GM19397 (cell line): ENCODE measurements at regions not wholly inside any gene's neighbourhood (a gene's known extent, or its start where the extent isn't known, plus 50 kb on each side); places are given as distances from the start of the nearest gene placed in this dataset.

Experiments
- ATAC-seq: cut with Tn5 transposase; IDR thresholded peaks from one replicate; pipeline ENCODE4 v1.9.1; 2021; ENCODE audit warnings: mild to moderate bottlenecking, moderate library complexity; ENCODE audit not compliant: unreplicated experiment

GRCh38 chr13:47008318-47008717 is 111.5 kb upstream of the HTR2A start:
- ATAC-seq: no peak

- ATAC-seq: no peak
Measured at GRCh38 chr13:47005756-47006414, 109.0 kb upstream of the HTR2A start.

- no peak for ATAC-seq
Measured at GRCh38 chr13:47004540-47004939, 107.7 kb upstream of the HTR2A start.

- ATAC-seq: no peak
Measured at GRCh38 chr13:47004027-47004426, 107.2 kb upstream of the HTR2A start.

DNA sequence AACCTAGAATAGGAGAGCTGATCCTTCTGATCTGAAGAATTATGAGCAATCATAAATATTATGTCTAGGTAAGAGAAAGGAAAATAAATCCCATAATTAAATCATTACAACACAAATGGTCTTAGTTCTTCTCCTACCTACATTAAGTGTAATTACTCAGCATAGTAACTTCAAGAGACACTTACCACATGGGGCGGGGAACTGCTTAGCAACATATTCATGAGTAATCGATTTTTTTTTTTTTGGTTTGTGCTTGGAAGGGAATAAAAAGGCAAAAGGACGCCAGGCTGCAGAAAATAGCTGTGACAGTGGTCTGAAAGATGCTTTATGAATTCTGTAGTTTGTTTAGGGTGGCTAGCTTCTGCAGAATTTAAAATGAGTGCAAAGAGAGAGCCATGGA is 103.3 kb upstream of the HTR2A start:
- ATAC-seq: no peak

DNA sequence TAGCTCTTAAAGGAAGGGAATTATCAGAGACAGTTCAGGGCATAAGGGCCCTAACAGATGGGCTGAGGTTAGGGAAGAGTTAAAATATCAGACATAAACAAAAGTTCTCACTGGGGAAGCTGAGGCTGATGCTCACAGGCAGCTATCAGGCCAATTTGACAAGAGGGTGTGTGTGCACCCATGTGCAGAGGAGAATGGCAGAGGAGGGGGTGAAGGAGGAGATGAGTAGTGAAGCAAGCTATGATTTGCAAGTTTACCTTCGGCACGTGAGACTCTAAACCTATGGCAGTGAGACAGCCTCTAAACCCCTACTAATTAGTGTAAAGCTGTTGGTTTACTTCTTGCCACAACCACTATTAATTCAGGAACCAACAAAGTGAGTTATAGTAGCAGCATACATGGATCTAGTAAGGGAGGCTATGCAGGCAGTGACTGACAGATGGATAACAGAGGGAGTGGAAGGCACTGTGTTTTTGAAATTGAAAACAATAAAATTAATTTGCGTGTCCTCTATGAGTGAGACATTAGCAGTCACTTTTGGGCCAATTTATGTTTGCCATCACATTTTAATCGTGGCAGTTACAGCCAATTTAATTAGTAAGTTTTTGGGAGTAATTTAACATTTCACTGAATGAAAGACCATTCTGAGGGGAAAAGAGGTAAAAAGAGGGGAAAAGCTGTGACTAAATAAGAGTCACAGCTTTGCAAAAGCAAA is 99.6 kb upstream of the HTR2A start:
- peak; percentile 39 for ATAC-seq

DNA sequence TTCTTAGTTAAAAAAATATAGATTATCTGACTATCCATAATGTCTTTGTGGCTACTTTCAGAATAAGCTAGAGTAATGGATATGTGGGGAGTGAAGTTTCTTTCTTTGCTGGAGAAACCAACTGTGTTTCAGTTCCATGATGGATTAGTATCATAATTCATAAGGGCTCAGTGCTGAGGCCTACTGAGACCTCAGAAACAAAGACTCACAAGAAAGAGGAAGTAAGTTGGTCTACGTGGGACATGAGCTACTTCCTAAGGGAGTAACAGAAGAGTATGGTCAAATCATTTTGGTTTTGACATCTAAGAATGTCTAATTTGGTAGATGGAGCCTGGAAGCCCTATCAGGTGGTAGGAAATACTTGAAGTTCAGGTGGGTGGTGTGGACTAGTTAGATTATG is 99.0 kb upstream of the HTR2A start:
- ATAC-seq: peak; percentile 83

DNA sequence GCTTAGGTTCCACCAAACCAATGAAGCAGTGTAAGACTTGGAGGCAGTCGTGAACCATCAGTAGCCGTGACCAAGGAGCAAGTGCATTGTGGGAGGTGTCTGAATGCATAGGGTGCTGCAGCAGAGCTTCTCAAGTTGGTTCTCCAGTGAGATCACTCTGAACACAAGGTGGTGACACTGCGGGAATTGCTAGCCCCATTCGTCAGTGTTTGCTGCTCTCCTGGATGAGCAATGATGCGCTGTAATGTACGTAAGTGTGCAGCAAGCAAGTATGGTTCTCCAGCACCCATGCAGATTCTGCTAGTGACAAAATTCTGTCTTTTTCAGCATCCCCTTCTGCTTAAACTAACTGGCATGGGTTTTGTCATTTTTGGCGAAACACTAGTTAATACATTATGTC is 97.6 kb upstream of the HTR2A start:
- ATAC-seq: no peak

DNA sequence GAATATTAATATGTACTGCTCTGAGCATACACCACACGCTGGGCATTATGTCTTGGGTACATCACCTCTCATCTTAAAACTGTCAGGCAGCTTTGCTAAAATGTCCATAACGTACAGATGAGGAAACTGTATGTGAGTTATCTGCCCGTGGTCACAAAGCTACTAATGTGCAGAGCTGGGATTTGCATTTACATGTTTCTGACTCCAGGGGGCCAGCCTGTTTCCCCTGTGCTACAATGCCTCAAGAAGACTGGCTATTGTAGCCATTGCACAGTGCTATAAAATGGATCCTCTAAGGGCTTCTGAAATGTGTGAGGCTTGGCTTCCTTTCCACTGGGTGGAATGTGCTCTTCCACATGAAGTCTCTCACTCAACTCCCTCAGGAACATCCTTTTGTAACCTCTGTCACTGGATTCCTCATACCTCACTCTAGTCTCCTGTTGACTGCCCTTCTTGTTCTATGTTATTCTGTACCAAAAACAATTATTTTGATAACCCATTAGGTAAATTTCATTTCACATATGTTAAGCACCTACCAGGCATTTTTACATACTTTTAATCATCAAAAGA is 95.6 kb upstream of the HTR2A start:
- no peak for ATAC-seq

DNA sequence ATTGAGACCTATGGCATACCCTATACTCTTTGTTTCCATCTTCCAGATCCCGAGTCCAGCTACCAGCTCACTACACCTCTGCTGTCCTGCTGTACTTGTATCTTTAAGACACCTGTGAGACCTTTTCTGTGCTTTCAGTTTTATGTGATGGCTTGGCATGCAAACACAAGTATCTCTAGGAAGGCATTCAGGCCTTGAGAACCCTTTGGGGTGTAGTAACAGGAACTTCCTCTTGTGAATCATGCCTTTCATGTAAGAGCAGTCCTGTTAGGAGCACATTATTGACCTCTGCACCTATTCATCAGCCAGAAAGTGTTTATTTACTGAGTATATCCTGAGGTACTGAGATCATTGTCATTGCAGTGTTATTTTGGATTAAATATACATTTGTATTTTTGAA is 87.0 kb upstream of the HTR2A start:
- ATAC-seq: peak; percentile 61

- peak; percentile 92 for ATAC-seq
Measured at GRCh38 chr13:46982856-46983582, 86.2 kb upstream of the HTR2A start.

DNA sequence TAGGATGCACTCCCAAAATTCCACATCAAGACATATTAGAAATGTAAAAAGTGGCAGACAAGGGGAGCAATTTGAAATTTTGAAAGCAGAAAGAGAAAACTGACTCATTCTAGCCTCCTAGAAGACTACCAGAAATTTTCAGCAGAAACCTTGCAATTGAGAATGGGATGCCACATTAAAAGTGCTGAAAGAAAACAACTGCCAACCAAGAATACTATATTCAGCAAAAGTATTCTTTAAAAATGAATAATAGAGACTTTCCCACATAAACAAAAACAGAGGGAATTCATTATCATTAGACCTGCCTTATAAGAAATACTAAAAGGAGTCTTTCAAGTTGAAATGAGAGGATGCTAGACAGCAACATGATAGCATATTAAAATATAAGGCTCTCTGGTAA is 78.3 kb upstream of the HTR2A start:
- no peak for ATAC-seq

- ATAC-seq: no peak
Measured at GRCh38 chr13:46968450-46968849, 71.6 kb upstream of the HTR2A start.

DNA sequence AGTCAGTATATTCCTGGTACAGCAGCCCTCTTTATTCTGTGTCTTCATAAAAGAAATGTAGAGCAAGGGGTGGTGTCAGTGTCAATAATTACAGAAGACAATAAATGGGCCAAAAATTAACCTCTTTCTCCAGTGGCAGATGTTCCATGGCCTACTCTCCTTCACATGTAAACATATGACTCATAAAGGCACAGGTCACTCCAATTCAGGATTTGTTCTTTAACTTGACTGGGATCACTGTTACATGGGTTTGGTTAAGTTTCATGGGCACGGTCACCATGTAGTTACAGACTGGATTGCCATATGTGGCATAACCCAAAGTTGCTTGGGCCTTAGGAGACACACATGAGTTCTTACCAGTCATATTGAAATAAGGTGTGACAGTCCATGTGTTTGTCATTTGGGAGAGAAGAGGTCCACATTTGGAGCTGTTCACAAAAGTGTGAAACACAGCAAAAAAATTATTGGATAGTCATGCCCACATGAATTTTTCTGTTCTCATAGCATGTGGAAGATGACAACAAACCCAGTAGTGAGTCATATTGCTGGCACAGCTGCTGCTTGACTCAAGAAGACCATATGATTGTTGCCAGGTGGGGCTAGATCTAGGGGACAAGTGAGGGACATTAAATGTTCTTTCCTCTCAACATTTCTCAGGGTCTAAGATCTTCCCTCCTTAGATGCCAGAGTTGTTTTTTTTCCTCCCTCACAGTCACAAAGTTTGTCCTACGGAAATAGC is 68.1 kb upstream of the HTR2A start:
- no peak for ATAC-seq

- no peak for ATAC-seq
Measured at GRCh38 chr13:46963904-46964303, 67.1 kb upstream of the HTR2A start.

DNA sequence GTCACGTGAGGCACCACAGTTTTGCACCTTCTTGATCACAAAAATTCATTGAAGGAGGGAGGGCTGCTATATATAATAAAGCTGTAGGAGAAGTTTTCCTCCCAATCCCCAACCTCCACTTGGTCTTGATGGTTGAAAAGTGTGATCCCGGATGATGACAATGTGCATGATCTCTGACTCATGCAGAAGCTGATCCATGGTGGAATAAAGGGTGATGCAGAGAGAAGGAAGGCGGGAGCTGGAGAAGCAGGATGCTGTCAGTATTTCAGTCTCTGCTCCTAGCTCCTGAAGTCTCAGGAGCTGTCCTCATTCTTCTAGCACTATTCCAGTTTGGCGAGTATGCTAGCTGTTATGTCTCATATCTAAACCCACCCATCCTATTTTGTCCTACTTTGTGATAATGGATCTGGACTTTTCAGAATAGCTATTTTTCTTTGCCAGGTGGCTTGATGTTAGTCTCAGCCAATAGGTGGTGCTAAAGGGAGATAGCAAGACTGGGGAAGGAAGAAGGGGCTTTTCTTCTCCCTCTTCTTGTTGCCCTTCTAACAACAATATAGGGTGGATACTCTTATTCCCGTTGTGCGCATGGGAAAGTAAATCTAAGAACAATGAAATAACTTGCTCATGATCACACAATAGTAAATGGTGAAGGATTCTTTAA is 65.6 kb upstream of the HTR2A start:
- no peak for ATAC-seq

DNA sequence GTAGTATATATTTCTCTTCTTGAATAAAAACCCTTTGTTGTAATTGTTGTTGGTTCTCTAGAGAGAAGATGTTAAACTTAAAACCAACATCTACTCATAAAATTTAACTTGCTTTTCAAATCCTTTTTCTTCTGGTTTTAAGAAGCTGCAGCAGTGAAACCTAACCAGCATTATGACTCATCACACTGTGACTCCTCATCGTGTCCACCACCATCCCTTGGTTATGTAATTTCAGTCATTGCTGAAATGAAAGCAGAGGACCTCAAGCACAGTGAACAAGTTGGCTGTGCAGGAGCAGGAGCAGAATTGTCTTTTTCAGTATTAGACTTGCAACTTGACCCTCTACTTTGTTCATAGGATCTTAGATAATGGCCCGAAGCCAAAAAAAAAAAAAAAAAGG is 64.9 kb upstream of the HTR2A start:
- peak; percentile 97 for ATAC-seq

DNA sequence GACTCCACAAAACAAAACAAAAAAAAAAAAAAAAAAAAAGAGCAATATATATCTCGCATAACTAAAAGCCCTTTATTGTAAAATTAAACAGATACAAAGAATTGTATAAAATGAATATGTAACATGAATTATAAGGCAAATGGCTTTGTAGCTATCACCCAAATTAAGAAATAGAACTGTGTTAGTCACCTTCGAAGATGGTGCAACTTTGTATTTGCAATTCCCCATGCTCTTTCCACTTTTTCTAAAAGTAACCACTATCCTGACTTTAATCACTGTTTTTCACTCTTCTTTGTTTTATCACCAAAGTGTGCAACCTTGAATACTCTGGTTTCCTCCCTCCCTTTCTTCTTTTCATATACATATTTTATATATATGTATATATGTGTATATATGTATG is 57.1 kb upstream of the HTR2A start:
- ATAC-seq: no peak

- ATAC-seq: no peak
Measured at GRCh38 chr13:46953331-46953730, 56.5 kb upstream of the HTR2A start.

GRCh38 chr13:46951516-46951915 is 54.7 kb upstream of the HTR2A start:
- ATAC-seq: no peak

DNA sequence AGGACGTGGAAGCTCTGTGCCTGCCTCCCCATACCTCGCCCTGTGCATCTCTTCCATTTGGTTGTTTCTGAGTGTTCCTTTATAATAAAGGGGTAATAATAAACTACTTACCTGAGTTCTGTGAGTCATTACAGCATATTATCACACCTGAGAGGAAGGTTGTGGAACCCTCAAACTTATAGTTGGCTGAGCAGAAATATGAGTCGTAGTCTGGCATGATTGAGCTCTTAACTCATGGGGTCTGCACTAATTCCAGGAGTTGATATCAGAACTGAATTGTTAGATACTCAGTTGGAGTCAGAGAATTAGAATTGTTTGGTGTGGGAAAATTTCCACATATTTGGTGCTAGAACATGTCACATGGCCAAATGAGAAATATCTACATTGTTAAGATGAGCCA is 52.4 kb upstream of the HTR2A start:
- ATAC-seq: no peak
